ENCODE measurements at regions not wholly inside any gene's neighbourhood (a gene's known extent, or its start where the extent isn't known, plus 50 kb on each side); places are given as distances from the start of the nearest gene placed in this dataset.

DNA sequence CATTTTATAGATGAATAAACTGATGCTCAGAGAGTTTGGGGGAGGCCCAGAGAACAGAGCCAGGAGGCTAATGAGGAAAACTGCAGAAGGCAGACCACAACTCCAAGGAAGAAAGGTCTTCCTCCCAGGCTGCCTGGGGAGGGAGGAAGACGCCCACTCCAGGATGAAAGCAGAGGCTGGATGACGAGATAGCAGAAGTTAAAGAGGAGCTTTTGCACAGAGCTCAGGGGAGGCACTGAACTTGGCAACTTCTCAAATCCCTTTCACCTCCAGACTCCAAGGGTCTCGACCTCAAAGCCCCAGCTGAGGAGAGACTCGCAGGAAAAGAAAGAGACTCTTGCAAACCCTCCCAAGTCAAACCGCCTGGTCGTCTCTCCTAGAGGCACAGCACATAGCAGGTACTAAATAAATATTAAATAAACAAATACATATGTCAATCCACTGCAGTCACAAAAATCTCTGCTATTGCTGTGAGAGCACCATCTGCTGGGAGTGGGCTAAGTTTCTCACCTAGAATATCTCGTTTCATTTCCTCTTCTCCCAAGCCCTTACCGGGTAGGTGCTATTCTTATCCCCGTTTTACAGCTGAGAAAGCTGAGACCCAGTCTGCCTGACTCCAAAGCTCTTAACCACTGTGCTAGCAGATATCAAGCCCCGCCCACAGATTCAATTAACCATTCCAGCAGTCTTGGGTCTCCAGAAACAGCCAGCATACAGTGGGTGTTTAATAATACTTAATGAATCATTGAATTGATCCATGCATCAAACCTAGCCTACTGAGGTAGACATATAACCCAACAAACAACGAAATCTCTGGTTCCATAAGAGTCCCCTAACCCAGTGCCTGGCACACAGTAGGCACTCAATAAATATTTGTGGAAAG lies 97.8 kb upstream of the HAND1 start:
- TF ChIP-seq EP300 (IDR thresholded peaks at IDR 0.05; ENCODE audit: borderline replicate concordance) (no peak), CEBPB (IDR thresholded peaks at IDR 0.05) (no peak), EGR1 (IDR thresholded peaks at IDR 0.05) (no peak)
